DMS53 treated with DMSO at 0.1 percent for 48 hours (cell line): ENCODE measurements at regions not wholly inside any gene's neighbourhood (a gene's known extent, or its start where the extent isn't known, plus 50 kb on each side); places are given as distances from the start of the nearest gene placed in this dataset.

Experiments used
- DNase-seq: peaks from one replicate; lab custom pipeline; 2025; ENCODE audit not compliant: unreplicated experiment; lab: John Stamatoyannopoulos, UW

DNA sequence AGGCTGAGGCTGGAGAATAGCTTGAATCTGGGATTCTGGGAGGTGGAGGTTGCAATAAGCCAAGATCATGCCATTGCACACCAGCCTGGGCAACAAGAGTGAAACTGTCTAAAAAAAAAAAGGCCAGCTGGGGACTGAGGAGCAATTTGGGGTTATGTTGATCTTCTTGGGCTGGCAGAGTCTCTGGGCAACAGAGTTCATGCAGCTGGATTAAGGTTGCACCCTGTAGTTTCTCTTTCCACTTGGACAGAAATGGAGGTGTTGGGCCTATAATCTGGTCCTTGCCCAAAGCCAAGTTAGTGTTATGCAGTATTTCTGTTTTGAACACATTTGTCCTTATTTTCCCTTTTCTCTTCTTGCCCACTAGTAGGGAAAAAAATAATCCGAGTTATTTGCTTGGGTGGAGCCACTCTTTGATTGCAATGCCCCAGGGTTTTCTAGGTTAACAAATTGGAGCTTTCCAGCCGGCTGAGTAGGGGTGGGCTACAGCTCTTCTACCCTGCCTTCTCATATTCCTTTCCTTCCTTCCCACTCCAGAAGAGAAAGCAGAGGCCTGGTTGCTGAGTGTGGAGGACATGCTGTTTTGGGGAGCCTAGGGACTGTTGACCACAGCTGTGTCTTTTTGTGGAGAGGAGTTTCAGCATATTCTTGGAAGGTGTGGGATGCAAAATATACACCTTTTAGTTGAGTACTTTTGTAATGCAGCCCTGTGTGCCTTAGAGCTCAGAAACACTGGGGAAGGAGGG lies 213.9 kb downstream of the SOX4 start:
- no peak for DNase-seq

DNA sequence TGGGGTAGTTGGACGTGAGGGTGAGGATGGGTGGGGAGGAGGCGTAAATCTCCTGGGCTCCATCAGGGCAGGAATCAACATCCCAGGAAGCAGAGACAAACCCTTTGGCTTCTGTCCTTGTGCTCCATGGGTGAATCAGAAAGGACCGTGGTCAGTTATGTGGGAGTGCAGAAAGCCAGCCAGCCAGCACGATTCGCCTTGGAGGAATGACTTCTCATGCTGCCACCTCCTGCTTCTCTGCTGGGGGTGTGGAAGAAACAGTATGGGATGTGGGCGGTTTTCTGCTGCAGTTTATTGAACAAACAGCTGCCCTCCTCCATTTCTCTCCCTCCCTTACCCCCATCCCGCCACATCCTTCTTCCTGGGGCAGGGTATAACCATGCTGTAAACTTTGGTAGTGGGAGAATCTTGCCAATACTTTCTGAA lies 214.5 kb downstream of the SOX4 start:
- DNase-seq: no peak

DNA sequence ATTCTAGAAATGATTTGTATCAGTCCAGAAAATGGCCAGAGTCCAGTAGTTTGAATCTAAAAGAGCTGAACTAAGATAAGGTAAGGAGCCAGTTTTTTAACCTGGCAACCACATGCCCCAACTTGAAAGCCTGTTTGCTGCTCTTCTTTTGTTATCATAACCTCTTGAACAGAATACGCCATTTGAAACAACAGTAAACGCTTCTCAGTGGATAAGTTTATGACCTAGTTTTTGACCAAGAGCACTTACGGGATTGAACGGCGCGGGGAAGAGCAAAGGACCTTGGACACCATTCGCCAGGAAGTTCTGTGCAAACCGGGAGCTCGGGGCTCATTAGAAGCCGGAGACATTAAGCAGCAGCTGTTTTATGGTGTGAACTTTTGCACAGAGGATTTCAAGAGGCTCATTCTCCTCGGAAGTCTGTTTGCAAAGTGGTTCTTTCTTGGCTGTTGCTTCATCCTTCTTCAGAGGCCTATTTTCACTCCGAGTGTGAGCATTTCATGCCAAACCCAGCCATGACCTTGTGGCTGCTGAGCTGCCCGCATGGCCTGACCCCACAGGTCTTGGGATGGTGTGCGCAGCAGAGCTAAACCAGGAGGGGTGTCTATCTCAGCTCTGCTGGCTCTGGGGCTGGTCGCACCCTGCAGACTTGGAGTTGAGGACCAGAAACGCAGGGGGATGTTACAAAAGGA lies 215.1 kb downstream of the SOX4 start:
- DNase-seq: no peak

DNA sequence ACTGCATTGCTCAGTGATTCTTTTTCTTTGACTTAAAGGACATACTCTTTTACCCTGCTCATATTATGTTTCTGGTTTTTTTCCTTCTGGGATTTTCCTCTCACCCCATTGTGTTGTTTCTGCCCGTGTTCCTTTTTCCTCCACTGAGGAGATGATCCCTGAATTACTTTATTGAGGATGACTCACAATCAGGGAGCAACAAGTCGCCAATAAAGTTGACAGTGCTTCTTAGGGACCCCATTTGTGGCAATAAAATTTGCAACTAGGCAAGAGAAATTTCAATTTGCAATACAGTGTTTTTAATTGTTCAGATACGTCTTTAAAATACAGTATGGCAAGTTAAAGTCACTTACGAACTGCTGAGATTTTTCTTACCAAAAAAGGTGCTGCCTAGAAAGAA lies 217.9 kb downstream of the SOX4 start:
- no peak for DNase-seq

DNA sequence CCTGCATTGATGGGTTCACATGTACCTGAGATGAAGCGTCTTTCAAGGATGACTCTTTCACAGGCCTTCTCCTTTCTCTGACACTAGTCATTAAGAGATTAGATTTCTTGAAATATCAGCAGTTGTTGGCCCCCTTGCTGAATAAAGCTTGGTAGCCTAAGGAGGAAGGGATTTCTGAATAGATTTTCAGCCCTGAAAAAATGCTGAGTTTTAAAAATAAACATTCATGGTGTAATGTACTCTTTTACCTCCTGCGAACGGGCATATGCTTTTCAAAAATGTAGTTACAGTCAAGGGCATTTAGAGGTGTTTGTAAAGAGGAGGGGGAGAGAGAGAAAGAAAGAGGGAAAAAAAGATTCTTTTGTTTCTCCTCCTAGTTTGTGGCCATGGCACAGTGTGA lies 222.7 kb downstream of the SOX4 start:
- DNase-seq: no peak

DNA sequence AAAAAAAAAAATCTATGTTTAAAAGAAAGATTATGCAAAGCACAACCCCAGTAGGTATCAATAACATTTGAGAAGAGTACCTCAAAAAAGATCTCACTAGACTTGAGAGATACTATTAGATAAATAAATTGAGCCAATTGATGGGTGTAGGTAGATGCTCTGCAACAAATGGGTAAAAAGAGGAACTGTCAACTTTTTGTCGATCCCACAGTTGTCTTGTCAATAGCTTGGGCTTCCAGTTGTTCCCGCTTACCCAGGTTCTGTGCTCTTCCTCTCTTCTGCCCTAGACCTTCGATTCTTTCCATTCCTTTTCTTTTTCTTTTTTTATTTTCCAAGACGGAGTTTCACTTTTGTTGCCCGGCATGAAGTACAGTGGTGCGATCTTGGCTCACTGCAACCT lies 226.9 kb downstream of the SOX4 start:
- DNase-seq: no peak

DNA sequence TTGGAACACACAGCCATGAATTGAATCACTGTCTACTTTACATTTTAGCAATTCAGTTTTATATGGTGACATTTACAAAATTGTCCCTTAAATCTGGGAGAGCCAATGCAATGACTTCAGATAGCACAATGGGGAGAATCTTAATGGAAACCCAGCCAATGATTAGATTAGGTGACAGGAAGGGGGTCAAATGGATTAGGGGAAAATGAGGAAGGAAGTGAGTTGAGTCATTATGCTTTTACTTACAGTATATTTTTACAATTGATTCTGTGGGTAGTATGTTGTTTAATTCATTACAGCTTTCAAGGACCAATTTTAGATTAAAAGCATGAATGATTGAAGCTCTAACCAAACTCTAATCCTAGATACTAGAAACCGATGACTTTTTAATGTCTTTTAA lies 229.8 kb downstream of the SOX4 start:
- DNase-seq: no peak

DNA sequence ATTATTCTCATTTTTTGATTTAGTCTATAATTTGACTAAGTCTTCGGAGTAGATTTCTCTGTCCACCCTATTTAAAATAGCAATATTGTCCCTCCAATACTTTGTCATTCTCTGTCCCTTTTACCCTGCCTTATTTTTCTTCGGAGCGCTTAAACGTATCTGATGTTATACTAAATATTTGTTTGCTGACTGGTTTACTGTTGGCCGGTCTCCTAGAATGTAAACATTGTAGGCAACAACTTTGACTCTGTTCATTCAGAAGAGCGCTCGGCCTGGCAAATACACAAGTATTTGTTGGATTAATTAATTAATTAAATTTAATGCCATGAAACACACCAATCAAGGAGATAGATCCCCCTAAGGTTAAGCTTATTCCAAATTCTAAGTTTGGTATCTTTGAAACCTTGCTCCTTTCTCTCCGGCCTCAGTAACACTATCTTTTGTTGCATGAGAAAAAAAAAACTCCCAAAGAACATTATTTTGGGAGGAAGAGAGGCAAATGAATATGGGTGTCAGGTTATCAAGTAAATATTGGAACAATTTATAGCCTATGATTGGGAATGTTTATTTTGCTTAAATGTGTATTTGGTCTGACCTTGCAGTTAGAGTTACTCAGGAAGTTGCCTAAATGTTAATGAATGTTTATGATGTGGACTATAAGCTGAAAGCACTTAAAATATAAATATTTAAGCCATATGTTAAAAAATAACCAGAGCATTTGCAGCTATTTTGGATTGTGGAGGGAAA lies 231.1 kb downstream of the SOX4 start:
- DNase-seq: peak; percentile 41

DNA sequence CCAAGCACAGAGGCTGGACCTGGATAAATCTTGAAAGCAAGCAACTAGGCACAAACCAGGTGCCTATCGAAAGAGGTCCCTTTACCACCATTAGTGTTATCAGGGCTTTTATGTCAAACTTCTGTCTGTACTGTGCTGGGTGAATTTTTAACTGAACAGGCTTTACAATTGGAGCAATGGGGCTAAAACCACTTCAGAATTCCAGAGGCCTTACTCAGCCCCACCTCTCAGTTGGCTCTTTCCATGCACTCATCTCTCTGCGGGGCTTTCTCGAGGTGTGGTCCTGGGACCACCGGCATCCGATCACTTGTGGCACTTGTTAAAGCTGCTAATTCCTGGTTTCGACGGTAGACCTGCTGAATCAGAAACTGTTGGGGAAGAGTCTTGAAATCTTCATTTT lies 232.5 kb downstream of the SOX4 start:
- DNase-seq: peak; percentile 46

DNA sequence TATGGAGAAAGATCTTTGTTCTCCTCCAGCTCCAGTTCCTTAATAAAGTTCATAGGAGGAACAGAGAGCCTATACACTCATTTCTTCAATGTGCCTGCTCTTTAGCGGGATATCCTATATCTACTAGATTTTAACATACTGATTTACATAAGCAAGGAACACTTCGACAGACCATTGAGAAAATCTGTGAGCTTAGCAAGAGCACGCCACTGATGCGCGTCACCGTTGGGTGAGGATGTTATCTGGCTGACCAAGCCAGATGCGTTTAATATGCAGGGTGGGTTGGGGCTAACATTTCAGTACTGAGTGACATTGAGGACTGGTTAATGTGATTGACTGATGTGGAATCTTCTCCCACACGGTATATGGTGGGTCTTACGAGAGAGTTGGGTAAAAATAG lies 233.4 kb downstream of the SOX4 start:
- no peak for DNase-seq

DNA sequence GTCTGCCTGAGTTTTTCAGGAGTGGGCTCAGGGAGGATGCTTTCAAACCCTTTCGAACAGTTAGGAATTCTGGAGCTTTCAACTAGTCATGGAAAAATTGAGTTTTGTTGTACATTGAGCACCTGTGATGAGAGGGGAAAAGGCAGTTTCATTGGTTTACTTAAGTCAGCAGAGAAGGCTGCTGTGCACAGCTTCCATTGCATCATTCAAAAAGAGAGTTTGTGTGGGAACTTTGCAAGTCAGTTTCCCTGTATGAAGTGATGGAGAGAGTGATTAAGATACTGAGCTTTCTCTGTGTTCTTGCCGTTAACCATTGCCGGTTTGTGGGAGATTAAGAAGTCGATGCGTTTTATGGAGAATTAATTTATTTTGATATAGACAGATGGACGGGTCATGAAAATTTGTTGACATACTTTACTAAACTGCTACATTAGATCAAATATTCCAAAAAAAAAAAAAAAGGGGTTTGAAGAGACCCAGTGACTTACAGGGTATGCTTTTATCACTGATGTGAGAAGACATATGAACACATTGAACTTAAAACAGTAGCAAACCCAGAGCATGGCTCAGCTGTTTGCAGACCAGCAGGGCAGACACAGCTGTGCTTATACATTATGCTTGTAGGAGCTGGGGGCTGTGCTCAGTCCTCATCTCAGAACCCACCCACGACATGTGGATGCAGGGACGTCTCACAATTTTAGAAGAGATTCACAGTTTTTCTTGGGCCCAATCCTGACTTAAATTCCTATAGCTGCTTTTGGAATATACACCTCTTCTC lies 234.1 kb downstream of the SOX4 start:
- no peak for DNase-seq

DNA sequence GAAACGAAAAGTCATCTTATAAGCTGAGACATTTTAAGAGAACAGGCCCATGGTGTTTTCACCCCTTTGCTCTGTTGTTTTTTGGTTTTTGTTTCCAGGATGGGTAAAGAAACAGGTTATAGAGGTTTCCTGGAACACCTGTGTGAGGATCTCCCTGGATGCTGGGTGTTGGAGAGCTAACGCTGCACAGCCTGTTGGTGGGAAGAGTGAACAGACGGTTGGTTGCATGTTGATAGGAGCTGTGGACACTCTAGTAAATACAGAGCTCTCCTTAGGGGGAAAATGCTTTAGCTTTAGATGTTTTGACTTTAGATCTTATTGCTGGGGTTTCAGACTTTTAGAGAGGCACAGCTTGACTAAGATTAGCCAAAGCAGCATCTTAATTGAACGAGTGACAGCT lies 235.2 kb downstream of the SOX4 start:
- DNase-seq: no peak

DNA sequence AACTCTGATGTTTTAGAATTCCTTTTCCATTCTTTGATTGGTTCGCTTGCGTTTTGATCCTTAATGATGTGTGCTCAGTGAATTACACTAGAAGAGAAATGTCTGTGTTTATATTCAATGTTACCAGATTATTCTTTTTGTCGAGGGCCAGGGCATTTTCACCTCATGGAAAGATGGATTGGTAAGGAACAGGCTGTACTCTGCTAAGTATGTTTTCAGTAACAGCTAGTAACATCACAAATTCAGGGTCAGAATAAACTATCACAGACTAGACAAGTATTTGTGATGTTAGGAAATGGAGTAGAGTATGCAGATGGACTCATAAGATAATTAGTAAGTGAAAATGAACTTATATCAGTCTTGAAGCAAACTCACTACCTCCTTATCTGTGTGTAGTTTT lies 235.6 kb downstream of the SOX4 start:
- no peak for DNase-seq

DNA sequence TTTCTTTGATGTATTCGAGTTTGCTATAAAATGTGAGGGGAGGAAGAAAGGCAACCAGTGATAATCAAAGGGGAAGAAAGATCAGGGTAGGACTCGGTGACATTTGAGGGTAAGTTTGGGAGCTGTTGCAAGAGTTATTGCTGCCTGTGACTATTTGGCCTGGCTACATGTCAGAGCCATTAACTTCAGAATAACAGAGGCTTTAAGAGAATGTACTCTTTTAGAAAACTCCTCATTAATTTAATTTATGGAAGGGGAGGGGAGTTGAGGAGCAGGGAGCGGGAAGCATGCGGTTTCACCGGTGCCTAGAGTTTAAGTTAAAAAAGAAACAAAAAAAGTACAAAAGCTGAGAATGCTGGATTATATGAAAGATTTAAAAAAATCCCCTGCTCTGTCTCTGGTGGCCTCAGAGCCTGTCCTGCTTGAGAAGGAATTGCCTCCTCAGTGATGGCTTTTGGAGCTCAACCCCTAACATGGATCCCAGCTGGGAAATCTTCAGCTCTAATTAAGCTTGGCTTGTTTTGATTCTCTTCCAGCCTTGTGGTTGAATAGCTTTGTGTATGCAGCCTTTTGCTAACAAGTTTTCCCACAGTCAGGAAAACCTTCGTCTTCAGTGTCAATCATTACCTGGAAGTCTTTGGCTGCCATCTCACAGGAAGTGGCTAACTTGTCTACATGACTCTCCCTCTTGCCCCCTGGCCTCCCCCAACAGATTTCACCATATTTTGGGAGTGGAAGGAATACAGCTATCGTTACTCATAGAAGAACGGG lies 238.2 kb downstream of the SOX4 start:
- no peak for DNase-seq

DNA sequence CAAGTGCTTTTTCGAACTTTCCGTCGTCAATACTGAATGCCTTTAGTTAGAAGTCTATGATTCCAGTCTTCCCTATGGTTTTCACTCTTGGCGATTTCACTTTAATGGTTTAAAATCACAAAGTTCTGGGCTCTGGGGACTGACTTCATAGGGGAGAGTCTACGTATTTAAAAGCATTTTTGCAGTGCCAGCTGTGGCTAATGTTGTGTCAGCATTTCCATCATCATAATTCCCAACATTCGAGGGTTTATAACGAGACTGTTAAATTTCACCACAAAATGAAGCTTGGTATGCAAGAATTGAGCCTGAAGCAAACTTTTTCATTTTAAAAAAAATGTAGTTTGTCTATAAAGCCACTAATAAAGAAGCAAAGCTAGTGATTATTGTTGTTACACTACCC lies 242.7 kb downstream of the SOX4 start:
- no peak for DNase-seq

DNA sequence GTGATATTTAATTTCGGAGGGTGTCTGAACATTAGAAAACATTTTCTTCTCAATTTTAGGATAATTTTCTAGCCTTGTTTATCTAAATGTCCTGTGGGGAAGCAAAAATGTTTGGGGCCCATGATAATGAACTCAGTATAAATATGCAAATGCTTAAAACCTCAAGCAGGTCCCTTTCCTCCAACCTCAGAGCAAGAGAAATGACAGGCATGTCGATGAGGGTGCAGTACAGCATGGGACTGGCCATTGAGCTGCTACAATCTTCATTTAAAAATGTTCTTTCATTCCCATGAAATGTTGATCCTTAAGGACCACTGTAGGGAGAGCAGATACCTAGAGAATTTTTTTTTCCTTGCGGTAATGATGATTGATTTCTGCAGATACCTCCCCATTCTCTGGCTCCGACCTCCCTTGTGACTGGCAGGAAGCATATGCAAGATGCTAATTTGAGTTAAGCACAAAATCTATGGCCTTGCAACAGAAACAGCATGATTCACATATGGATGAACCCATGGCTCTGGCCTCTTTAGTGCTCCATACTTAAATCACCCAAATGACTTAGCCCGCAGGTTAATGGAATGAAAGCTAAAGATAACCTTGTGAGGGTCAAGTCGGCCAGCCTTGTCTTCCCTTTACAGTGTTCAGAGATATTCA lies 243.3 kb downstream of the SOX4 start:
- no peak for DNase-seq

DNA sequence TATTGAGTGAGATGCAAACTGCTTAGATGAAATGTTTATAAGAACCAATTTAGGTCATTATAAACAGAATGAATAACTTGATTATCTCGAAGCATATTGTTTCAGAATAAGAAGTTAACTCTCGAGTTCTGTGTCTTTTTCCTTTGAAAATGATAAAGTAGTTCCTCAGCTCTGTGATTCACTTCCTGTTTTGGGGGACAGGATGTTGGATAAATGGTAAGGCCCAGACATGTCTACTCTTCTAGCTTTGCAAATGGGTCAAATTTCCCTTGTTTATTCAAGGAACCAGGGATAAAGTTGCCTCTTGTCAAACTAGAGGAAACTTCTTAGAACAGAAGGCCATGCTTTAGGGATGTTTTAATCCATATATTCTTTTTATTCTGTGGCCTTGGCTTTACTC lies 246.9 kb downstream of the SOX4 start:
- no peak for DNase-seq

DNA sequence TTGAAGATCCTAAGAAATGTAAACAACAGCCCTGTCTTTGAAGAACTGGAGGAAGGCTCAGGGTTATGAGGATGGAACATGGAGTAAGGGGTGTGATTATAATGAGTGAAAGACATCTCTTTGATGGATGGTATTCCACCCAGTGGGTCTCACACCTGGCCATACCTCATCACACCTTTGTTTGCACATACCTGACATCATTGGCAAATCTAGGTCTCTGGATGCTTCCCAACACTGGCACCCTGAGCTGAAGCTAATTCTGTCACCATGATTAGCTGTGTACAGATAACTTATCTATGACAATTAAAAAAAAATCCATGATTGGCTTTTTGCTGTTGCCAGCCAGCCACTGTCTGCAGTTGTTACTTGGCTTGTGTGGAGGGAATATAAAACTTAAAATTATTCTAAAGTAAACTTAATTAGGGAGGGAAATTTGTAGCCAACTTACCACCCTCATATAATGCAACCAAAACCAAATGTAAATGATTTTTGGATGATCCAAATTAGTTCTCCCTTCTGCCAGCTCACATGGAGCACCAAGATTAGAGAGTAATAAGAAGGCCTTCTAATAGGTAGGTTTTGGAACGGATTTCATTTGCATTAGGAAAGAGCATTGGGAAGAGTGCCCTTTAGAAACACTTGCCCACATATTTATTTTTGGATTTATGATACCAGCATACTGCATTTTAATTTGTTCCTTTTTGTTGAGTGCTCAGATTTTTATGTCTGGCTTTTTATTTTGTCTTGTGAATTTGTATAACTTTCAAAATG lies 249.5 kb downstream of the SOX4 start:
- peak; percentile 73 for DNase-seq
